ENCODE measurements at regions not wholly inside any gene's neighbourhood (a gene's known extent, or its start where the extent isn't known, plus 50 kb on each side); places are given as distances from the start of the nearest gene placed in this dataset.

DNA sequence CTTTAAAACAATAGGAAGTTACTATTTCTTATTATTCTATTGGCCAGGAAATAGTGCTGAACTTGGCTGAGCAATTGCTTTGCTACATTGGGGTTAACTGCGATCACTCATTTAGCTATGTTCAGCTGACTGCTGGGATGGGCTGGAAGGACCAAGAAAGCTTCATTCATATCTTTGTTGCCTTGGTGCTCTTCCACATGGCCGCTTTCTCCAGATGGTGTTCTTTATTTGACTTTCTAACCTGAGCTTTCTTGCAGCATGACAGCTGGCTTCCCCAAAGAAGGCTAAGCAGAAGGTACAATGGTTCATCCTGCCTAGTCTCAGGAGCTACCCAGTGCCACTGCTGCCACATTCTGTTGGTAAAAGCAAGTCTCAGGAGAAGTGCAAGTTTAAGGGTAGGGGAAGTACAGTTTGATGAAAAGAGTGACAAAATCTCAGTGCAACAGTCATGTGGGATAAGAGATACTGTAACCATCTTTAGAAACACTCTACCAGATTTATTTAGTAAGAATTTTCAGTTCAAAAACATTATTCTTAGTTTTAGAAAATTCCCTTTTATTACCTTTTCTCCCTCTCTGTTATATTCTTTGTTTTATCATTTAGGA is 180.6 kb upstream of the RBMS1 start:
- DNase-seq (ENCODE audit: low read depth in 1 of 2, low spot score in 1 of 2): no peak
- Histone ChIP-seq H3K27ac (replicated peaks) (no peak overlapping the region), H3K27me3 (ENCODE audit: insufficient read depth, poor library complexity, severe bottlenecking) (no peaks in the 10 kb centered on the region), H3K4me3 (replicated peaks; ENCODE audit: insufficient read depth, low read length) (no peak overlapping the region)
- TF ChIP-seq, protein P1, sequence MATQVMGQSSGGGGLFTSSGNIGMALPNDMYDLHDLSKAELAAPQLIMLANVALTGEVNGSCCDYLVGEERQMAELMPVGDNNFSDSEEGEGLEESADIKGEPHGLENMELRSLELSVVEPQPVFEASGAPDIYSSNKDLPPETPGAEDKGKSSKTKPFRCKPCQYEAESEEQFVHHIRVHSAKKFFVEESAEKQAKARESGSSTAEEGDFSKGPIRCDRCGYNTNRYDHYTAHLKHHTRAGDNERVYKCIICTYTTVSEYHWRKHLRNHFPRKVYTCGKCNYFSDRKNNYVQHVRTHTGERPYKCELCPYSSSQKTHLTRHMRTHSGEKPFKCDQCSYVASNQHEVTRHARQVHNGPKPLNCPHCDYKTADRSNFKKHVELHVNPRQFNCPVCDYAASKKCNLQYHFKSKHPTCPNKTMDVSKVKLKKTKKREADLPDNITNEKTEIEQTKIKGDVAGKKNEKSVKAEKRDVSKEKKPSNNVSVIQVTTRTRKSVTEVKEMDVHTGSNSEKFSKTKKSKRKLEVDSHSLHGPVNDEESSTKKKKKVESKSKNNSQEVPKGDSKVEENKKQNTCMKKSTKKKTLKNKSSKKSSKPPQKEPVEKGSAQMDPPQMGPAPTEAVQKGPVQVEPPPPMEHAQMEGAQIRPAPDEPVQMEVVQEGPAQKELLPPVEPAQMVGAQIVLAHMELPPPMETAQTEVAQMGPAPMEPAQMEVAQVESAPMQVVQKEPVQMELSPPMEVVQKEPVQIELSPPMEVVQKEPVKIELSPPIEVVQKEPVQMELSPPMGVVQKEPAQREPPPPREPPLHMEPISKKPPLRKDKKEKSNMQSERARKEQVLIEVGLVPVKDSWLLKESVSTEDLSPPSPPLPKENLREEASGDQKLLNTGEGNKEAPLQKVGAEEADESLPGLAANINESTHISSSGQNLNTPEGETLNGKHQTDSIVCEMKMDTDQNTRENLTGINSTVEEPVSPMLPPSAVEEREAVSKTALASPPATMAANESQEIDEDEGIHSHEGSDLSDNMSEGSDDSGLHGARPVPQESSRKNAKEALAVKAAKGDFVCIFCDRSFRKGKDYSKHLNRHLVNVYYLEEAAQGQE (IDR thresholded peaks at IDR 0.05; ENCODE audit: insufficient replicate concordance, low read depth): no peak
- TF ChIP-seq GABPA (IDR thresholded peaks at IDR 0.05; ENCODE audit: low read depth): no peak
- no peak for TF ChIP-seq POLR2AphosphoS5 (IDR thresholded peaks at IDR 0.05; ENCODE audit: low read depth)
- TF ChIP-seq SPI1 (IDR thresholded peaks at IDR 0.05; ENCODE audit: borderline replicate concordance, low read depth): no peak
- TF ChIP-seq, protein P2, sequence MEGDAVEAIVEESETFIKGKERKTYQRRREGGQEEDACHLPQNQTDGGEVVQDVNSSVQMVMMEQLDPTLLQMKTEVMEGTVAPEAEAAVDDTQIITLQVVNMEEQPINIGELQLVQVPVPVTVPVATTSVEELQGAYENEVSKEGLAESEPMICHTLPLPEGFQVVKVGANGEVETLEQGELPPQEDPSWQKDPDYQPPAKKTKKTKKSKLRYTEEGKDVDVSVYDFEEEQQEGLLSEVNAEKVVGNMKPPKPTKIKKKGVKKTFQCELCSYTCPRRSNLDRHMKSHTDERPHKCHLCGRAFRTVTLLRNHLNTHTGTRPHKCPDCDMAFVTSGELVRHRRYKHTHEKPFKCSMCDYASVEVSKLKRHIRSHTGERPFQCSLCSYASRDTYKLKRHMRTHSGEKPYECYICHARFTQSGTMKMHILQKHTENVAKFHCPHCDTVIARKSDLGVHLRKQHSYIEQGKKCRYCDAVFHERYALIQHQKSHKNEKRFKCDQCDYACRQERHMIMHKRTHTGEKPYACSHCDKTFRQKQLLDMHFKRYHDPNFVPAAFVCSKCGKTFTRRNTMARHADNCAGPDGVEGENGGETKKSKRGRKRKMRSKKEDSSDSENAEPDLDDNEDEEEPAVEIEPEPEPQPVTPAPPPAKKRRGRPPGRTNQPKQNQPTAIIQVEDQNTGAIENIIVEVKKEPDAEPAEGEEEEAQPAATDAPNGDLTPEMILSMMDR (IDR thresholded peaks at IDR 0.05; ENCODE audit: insufficient read depth, low read length): no peak

DNA sequence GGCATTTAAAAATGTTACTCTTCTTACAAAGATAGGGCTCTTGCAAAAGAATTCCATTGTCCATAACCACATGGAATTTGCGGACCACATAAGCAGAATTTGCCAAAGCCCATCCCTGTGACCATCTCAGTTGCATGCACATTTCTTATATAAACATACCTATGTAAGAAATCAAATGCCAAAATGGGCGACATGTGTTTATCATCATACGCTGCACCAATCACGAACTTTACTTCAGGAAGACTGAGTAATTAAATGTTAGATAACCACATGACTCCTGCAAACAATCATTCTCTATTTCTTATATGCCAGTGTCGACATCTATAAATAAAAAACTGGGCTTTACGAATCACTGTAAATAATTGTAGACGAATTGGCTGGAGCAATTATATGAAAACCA is 186.1 kb upstream of the RBMS1 start:
- Histone ChIP-seq H3K4me3 (replicated peaks; ENCODE audit: insufficient read depth, low read length) (no peak overlapping the region), H3K27ac (replicated peaks) (no peak overlapping the region), H3K27me3 (ENCODE audit: insufficient read depth, poor library complexity, severe bottlenecking) (no peaks in the 10 kb centered on the region)
- DNase-seq (ENCODE audit: low read depth in 1 of 2, low spot score in 1 of 2): no peak
- TF ChIP-seq POLR2AphosphoS5 (IDR thresholded peaks at IDR 0.05; ENCODE audit: low read depth): no peak
- TF ChIP-seq, protein P1 (IDR thresholded peaks at IDR 0.05; ENCODE audit: insufficient replicate concordance, low read depth): no peak
- TF ChIP-seq, protein P2 (IDR thresholded peaks at IDR 0.05; ENCODE audit: insufficient read depth, low read length): no peak
- TF ChIP-seq SPI1 (IDR thresholded peaks at IDR 0.05; ENCODE audit: borderline replicate concordance, low read depth): no peak
- TF ChIP-seq GABPA (IDR thresholded peaks at IDR 0.05; ENCODE audit: low read depth): no peak

DNA sequence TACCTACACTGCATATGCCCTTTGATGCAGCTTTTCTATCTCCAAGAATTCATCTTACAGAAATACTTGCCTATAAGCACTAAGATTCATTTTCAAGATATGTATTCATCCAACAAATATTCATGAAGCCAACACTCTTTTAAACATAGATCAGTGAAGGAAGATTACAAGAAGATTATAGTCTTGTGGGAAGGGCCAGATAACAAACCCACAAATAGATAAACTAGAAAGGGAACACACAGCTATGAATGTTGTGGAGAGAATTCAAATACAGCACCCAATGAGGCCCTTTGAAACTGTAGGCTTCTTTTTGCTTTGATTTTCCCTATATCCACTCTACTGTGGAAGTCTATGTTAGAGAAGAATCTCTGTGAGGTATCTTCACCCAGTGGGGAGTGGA is 186.7 kb upstream of the RBMS1 start:
- DNase-seq (ENCODE audit: low read depth in 1 of 2, low spot score in 1 of 2): no peak
- Histone ChIP-seq H3K27me3 (ENCODE audit: insufficient read depth, poor library complexity, severe bottlenecking) (no peaks in the 10 kb centered on the region), H3K4me3 (replicated peaks; ENCODE audit: insufficient read depth, low read length) (no peak overlapping the region), H3K27ac (replicated peaks) (no peak overlapping the region)
- TF ChIP-seq GABPA (IDR thresholded peaks at IDR 0.05; ENCODE audit: low read depth) (no peak), SPI1 (IDR thresholded peaks at IDR 0.05; ENCODE audit: borderline replicate concordance, low read depth) (no peak), POLR2AphosphoS5 (IDR thresholded peaks at IDR 0.05; ENCODE audit: low read depth) (no peak)
- TF ChIP-seq, protein P1 (IDR thresholded peaks at IDR 0.05; ENCODE audit: insufficient replicate concordance, low read depth): no peak
- TF ChIP-seq, protein P2 (IDR thresholded peaks at IDR 0.05; ENCODE audit: insufficient read depth, low read length): no peak
